ENCODE measurements at regions not wholly inside any gene's neighbourhood (a gene's known extent, or its start where the extent isn't known, plus 50 kb on each side); places are given as distances from the start of the nearest gene placed in this dataset.

DNA sequence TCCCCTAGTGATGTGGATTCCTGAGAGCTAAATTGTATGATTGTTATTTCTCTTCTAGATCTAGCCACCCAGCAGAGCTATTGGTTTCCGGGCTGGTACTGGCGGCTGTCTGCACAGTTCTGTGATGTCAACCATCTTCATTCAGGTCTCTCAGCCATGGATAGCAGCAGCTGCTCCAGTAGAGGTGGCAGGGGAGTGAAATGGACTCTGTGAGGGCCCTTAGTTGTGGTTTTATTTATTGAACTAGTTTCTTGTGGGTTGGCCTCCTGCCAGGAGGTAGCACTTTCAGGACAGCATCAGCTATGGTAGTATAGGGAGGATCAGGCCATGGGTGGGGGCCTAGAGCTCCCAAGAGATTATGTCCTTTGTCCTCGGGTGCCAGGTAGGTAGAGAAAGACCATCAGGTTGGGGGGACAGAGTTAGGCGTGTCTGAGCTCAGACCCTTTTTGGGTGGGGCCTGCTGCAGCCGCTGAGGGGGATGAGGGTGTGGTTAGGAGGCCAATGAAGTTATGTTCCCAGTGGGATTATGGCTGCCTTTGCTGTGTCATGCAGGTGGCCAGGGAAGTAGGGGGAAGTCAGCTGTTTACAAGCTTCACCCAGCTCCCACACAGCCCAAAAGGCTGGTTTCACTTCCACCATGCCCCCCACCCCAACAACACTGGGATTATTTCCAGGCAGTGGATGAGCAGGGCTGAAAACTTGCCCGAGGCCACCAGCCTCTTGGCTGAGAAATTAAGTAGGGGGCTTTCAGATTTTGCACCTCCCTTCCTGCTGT lies 55.1 kb upstream of the RGS4 start:
- Histone ChIP-seq H3K4me1 (ENCODE audit: control insufficient read depth, insufficient read depth, low read length) (no peaks in the 10 kb centered on the region), H3K27ac (ENCODE audit: low read length) (no peak overlapping the region), H3K36me3 (ENCODE audit: control insufficient read depth, insufficient read depth, low read length) (no peaks in the 10 kb centered on the region), H3K4me3 (ENCODE audit: low read depth in 2 of 2, low read length in 2 of 2) (no peak overlapping the region), H3K9me3 (ENCODE audit: control insufficient read depth, insufficient read depth, low read depth, low read length) (no peaks in the 10 kb centered on the region), H3K27me3 (ENCODE audit: control insufficient read depth, insufficient read depth, low read length) (no peaks in the 10 kb centered on the region)
- ATAC-seq (no peak), DNase-seq (ENCODE audit: low read depth, low spot score) (no peak)
- TF ChIP-seq, protein P1, sequence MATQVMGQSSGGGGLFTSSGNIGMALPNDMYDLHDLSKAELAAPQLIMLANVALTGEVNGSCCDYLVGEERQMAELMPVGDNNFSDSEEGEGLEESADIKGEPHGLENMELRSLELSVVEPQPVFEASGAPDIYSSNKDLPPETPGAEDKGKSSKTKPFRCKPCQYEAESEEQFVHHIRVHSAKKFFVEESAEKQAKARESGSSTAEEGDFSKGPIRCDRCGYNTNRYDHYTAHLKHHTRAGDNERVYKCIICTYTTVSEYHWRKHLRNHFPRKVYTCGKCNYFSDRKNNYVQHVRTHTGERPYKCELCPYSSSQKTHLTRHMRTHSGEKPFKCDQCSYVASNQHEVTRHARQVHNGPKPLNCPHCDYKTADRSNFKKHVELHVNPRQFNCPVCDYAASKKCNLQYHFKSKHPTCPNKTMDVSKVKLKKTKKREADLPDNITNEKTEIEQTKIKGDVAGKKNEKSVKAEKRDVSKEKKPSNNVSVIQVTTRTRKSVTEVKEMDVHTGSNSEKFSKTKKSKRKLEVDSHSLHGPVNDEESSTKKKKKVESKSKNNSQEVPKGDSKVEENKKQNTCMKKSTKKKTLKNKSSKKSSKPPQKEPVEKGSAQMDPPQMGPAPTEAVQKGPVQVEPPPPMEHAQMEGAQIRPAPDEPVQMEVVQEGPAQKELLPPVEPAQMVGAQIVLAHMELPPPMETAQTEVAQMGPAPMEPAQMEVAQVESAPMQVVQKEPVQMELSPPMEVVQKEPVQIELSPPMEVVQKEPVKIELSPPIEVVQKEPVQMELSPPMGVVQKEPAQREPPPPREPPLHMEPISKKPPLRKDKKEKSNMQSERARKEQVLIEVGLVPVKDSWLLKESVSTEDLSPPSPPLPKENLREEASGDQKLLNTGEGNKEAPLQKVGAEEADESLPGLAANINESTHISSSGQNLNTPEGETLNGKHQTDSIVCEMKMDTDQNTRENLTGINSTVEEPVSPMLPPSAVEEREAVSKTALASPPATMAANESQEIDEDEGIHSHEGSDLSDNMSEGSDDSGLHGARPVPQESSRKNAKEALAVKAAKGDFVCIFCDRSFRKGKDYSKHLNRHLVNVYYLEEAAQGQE (IDR thresholded peaks at IDR 0.05; ENCODE audit: insufficient read depth in 1 of 2, low read depth in 2 of 2, low read length in 1 of 2): no peak
- TF ChIP-seq SIN3A (IDR thresholded peaks at IDR 0.05; ENCODE audit: borderline replicate concordance, insufficient read depth, low read depth, low read length) (no peak), POLR2AphosphoS5 (IDR thresholded peaks at IDR 0.05; ENCODE audit: low read depth, low read length) (no peak), TCF7L2 (IDR thresholded peaks at IDR 0.05; ENCODE audit: low read depth, low read length) (no peak)
- TF ChIP-seq, protein P2, sequence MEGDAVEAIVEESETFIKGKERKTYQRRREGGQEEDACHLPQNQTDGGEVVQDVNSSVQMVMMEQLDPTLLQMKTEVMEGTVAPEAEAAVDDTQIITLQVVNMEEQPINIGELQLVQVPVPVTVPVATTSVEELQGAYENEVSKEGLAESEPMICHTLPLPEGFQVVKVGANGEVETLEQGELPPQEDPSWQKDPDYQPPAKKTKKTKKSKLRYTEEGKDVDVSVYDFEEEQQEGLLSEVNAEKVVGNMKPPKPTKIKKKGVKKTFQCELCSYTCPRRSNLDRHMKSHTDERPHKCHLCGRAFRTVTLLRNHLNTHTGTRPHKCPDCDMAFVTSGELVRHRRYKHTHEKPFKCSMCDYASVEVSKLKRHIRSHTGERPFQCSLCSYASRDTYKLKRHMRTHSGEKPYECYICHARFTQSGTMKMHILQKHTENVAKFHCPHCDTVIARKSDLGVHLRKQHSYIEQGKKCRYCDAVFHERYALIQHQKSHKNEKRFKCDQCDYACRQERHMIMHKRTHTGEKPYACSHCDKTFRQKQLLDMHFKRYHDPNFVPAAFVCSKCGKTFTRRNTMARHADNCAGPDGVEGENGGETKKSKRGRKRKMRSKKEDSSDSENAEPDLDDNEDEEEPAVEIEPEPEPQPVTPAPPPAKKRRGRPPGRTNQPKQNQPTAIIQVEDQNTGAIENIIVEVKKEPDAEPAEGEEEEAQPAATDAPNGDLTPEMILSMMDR (IDR thresholded peaks at IDR 0.05): no peak
- intact Hi-C loops (cut with micrococcal nuclease; ENCODE audit: unreplicated experiment): no loop called here
- CTCF ChIA-PET: no interaction called here
- BruUV-seq (replicated peaks): no TSS peak
- POLR2A ChIA-PET: no interaction called here
- in situ Hi-C loops (cut with HindIII; ENCODE audit: low pct_unique_long_range_greater_than_20kb, low sequenced_read_pairs): no loop called here

DNA sequence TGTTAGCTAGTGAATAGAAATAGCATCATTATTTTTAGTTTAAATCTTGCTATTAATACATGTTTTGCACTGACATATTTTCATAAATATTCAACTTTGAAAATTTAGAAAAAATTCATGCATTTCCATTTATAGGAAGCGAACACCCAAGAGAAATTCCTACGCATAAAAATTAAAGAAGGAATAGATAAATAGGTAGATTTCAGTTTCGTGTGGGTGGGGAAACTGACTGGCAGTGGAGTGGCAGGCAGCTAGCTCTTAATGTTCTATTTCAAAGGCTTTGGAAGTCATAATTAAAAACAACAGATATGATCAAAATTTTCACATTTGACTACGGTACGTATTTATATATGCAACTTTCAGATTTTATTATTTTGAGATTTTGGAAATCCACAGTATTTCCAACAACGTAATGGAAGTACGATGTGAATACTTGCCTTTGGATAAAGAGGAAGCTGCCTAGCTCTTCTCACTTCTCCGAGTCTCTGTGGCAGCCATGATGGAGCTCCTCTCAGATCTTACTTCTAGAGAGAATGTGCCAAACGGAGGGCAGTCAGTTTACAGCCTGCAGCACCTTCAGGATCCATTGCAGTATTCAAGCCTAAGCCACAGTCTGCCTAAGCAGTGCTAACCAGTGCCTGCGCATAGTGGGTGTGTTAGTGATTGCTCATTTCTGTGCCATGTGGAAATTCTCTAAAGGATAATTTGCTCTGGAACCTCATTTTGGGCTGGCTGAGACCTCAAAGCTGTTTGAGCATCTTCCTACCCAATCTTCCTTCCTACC lies 62.9 kb upstream of the RGS4 start:
- H3K27me3 ChIP-seq (ENCODE audit: control insufficient read depth, insufficient read depth, low read length): no peaks in the 10 kb centered on the region
- no peak for DNase-seq (ENCODE audit: low read depth, low spot score)
- no peak overlapping the region for H3K4me3 ChIP-seq (ENCODE audit: low read depth in 2 of 2, low read length in 2 of 2)
- no TSS peak for BruUV-seq (replicated peaks)
- H3K27ac ChIP-seq (ENCODE audit: low read length): no peak overlapping the region
- H3K4me1 ChIP-seq (ENCODE audit: control insufficient read depth, insufficient read depth, low read length): no peaks in the 10 kb centered on the region
- in situ Hi-C loops (cut with HindIII; ENCODE audit: low pct_unique_long_range_greater_than_20kb, low sequenced_read_pairs): no loop called here
- ChIA-PET POLR2A (no interaction called here), CTCF (no interaction called here)
- TF ChIP-seq TCF7L2 (IDR thresholded peaks at IDR 0.05; ENCODE audit: low read depth, low read length) (no peak), SIN3A (IDR thresholded peaks at IDR 0.05; ENCODE audit: borderline replicate concordance, insufficient read depth, low read depth, low read length) (no peak), POLR2AphosphoS5 (IDR thresholded peaks at IDR 0.05; ENCODE audit: low read depth, low read length) (no peak)
- TF ChIP-seq, protein P1 (IDR thresholded peaks at IDR 0.05; ENCODE audit: insufficient read depth in 1 of 2, low read depth in 2 of 2, low read length in 1 of 2): no peak
- TF ChIP-seq, protein P2 (IDR thresholded peaks at IDR 0.05): no peak
- intact Hi-C loops (cut with micrococcal nuclease; ENCODE audit: unreplicated experiment): no loop called here
- no peak for ATAC-seq
- no peaks in the 10 kb centered on the region for H3K36me3 ChIP-seq (ENCODE audit: control insufficient read depth, insufficient read depth, low read length)
- H3K9me3 ChIP-seq (ENCODE audit: control insufficient read depth, insufficient read depth, low read depth, low read length): no peaks in the 10 kb centered on the region
